BLaER1 treated with 17β-estradiol and CSF1 and Interleukin-3, amounts not matched to agents 10 nM and 100 nM (cell line): ENCODE measurements at regions not wholly inside any gene's neighbourhood (a gene's known extent, or its start where the extent isn't known, plus 50 kb on each side); places are given as distances from the start of the nearest gene placed in this dataset.

Experiments used
- H3K27ac ChIP-seq, 11 experiments: shearing (Covaris generic); formaldehyde crosslinking; 2 replicates each; pipeline ENCODE4 v1.8.1; 2022
- H3K27me3 ChIP-seq, 11 experiments: shearing (Covaris generic); formaldehyde crosslinking; 2 replicates each; pipeline ENCODE4 v1.8.1; 2022
- H3K36me3 ChIP-seq, 11 experiments: shearing (Covaris generic); formaldehyde crosslinking; 2 replicates each; pipeline ENCODE4 v1.8.1; 2022
- H3K4me1 ChIP-seq, 10 experiments: shearing (Covaris generic); formaldehyde crosslinking; 2 replicates each; pipeline ENCODE4 v1.8.1; 2022
- H3K4me2 ChIP-seq, 11 experiments: shearing (Covaris generic); formaldehyde crosslinking; 2 replicates each; pipeline ENCODE4 v1.8.1; 2022
- H3K4me3 ChIP-seq, 10 experiments: shearing (Covaris generic); formaldehyde crosslinking; 2 replicates each; pipeline ENCODE4 v1.8.1; 2022
- H3K9ac ChIP-seq, 11 experiments: shearing (Covaris generic); formaldehyde crosslinking; 2 replicates each; pipeline ENCODE4 v1.8.1; 2022
- H3K9me3 ChIP-seq, 11 experiments: shearing (Covaris generic); formaldehyde crosslinking; replicated peaks in 1 of 11; 2 replicates each; pipeline ENCODE4 v1.8.1; 2022
- H4K20me1 ChIP-seq, 11 experiments: shearing (Covaris generic); formaldehyde crosslinking; 2 replicates each; pipeline ENCODE4 v1.8.1; 2022
- Cebpa-rat ChIP-seq, 11 experiments: shearing (Covaris generic); IDR thresholded peaks; 2 replicates each; pipeline ENCODE4 v1.8.1; 2022

DNA sequence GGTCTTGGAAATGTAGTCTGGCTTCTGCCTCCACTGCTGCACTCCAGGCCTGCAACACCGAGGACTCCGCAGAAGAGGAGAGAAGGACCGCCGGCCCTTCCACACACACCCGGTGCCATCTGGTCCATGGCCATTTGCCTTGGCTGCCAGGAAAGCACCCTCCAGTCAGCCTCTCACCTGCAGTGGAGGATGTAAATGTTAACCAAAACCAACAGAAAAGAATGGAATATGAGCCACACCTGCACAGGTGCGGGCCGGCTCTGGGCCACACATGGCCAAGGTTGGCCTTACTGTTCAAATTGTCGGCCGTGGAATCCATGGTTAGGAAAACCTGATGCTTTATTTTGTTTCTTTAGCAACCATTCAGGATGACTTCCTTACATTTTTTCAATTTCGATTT is 178.3 kb upstream of the C2CD4B start:
- no peaks in the 10 kb centered on the region for H4K20me1 ChIP-seq
- no peak overlapping the region for H3K9ac ChIP-seq
- no peaks in the 10 kb centered on the region for H3K27me3 ChIP-seq
- no peak overlapping the region for H3K4me3 ChIP-seq
- no peaks in the 10 kb centered on the region for H3K36me3 ChIP-seq
- peaks cover 5 to 17% (median 8%) of the 10 kb centered on the region in 11 experiments; a peak in 9 of 22 replicates for H3K9me3 ChIP-seq
- peaks cover 7 to 20% (median 17%) of the 10 kb centered on the region in 10 experiments for H3K4me1 ChIP-seq
- TF ChIP-seq Cebpa-rat (IDR thresholded peaks at IDR 0.05) = no peak
- no peak overlapping the region for H3K27ac ChIP-seq
- no peak overlapping the region for H3K4me2 ChIP-seq

- H3K27ac ChIP-seq = no peak overlapping the region
- no peak overlapping the region for H3K4me2 ChIP-seq
- no peaks in the 10 kb centered on the region for H3K36me3 ChIP-seq
- TF ChIP-seq Cebpa-rat (IDR thresholded peaks at IDR 0.05) = no peak
- no peak overlapping the region for H3K9ac ChIP-seq
- no peaks in the 10 kb centered on the region for H3K27me3 ChIP-seq
- H3K9me3 ChIP-seq = peaks cover 0 to 13% (median 6%) of the 10 kb centered on the region in 11 experiments; a peak in 9 of 22 replicates
- H4K20me1 ChIP-seq = no peaks in the 10 kb centered on the region
- H3K4me1 ChIP-seq = peaks cover 14 to 27% (median 20%) of the 10 kb centered on the region in 10 experiments
- no peak overlapping the region for H3K4me3 ChIP-seq
Measured at GRCh38 chr15:62344806-62345539, 179.9 kb upstream of the C2CD4B start.

DNA sequence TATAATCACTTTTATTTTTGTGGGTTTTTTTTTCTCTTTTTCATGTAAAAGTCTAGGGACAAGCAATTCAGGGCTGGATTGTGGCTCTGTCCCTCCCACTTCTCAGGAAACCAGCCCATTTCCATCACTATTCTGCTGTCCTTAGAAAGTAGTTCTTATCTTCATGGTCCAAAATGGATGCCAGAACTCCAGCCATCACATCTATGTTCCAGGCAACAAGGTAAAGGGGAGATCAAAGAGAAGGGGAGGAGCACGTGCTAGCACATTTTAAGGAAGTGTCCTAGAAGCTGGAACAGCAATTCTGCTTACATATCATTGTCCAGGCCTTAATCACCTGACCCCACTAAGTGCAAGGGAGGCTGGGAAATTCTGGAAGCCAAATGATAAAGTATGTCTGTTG is 181.1 kb upstream of the C2CD4B start:
- Histone ChIP-seq H4K20me1 (no peaks in the 10 kb centered on the region), H3K36me3 (no peaks in the 10 kb centered on the region), H3K9me3 (peaks cover 0 to 8% (median 5%) of the 10 kb centered on the region in 11 experiments; a peak in 3 of 22 replicates), H3K9ac (no peak overlapping the region), H3K27ac (no peak overlapping the region), H3K4me1 (peaks cover 13 to 23% (median 16%) of the 10 kb centered on the region in 10 experiments), H3K4me3 (no peak overlapping the region), H3K4me2 (no peak overlapping the region), H3K27me3 (no peaks in the 10 kb centered on the region)
- no peak for TF ChIP-seq Cebpa-rat (IDR thresholded peaks at IDR 0.05)

- H3K9ac ChIP-seq = no peak overlapping the region
- H3K4me3 ChIP-seq = no peak overlapping the region
- TF ChIP-seq Cebpa-rat (IDR thresholded peaks at IDR 0.05) = no peak
- H3K27me3 ChIP-seq = no peaks in the 10 kb centered on the region
- H3K9me3 ChIP-seq = peaks cover 0 to 8% (median 5%) of the 10 kb centered on the region in 11 experiments; a peak in 3 of 22 replicates
- peaks cover 5 to 23% (median 13%) of the 10 kb centered on the region in 10 experiments; a peak in 16 of 20 replicates for H3K4me1 ChIP-seq
- H4K20me1 ChIP-seq = no peaks in the 10 kb centered on the region
- H3K4me2 ChIP-seq = peak overlapping the region in 9 of 11 experiments; percentile 8 to 46 (median 29); a peak in 11 of 22 replicates
- H3K27ac ChIP-seq = peak overlapping the region in 2 of 11 experiments; percentile 1 to 8; a peak in 1 of 22 replicates
- H3K36me3 ChIP-seq = no peaks in the 10 kb centered on the region
Measured at GRCh38 chr15:62348118-62348517, 183.0 kb upstream of the C2CD4B start.

GRCh38 chr15:62348623-62349022 is 183.5 kb upstream of the C2CD4B start:
- Histone ChIP-seq H3K4me2 (peak overlapping the region in 7 of 11 experiments; percentile 8 to 46 (median 29); a peak in 9 of 22 replicates), H3K4me3 (no peak overlapping the region), H3K4me1 (peaks cover 5 to 20% (median 13%) of the 10 kb centered on the region in 10 experiments; a peak in 16 of 20 replicates), H3K27ac (no peak overlapping the region), H3K36me3 (no peaks in the 10 kb centered on the region), H3K27me3 (no peaks in the 10 kb centered on the region), H3K9ac (no peak overlapping the region), H4K20me1 (no peaks in the 10 kb centered on the region), H3K9me3 (peaks cover 0 to 8% (median 5%) of the 10 kb centered on the region in 11 experiments; a peak in 3 of 22 replicates)
- TF ChIP-seq Cebpa-rat (IDR thresholded peaks at IDR 0.05) = no peak

- no peak overlapping the region for H3K27ac ChIP-seq
- H3K4me3 ChIP-seq = no peak overlapping the region
- no peaks in the 10 kb centered on the region for H4K20me1 ChIP-seq
- no peaks in the 10 kb centered on the region for H3K27me3 ChIP-seq
- no peak overlapping the region for H3K9ac ChIP-seq
- H3K9me3 ChIP-seq = no peaks in the 10 kb centered on the region
- H3K4me1 ChIP-seq = peaks cover 5 to 14% (median 13%) of the 10 kb centered on the region in 10 experiments; a peak in 16 of 20 replicates
- no peak overlapping the region for H3K4me2 ChIP-seq
- TF ChIP-seq Cebpa-rat (IDR thresholded peaks at IDR 0.05) = no peak
- no peaks in the 10 kb centered on the region for H3K36me3 ChIP-seq
Measured at GRCh38 chr15:62352817-62353216, 187.7 kb upstream of the C2CD4B start.

- Histone ChIP-seq H3K36me3 (no peaks in the 10 kb centered on the region), H3K9me3 (no peaks in the 10 kb centered on the region), H3K9ac (no peak overlapping the region), H3K4me3 (no peak overlapping the region), H3K27ac (no peak overlapping the region), H4K20me1 (no peaks in the 10 kb centered on the region), H3K4me2 (no peak overlapping the region), H3K27me3 (no peaks in the 10 kb centered on the region), H3K4me1 (peaks cover 0 to 5% (median under 1%) of the 10 kb centered on the region in 10 experiments; a peak in 5 of 20 replicates)
- no peak for TF ChIP-seq Cebpa-rat (IDR thresholded peaks at IDR 0.05)
Measured at GRCh38 chr15:62357431-62357830, 192.3 kb upstream of the C2CD4B start.

- Histone ChIP-seq H3K4me2 (no peak overlapping the region), H3K27ac (no peak overlapping the region), H3K4me3 (no peak overlapping the region), H3K27me3 (no peaks in the 10 kb centered on the region), H3K9me3 (no peaks in the 10 kb centered on the region), H3K4me1 (peaks cover 0 to 15% (median 7%) of the 10 kb centered on the region in 10 experiments; a peak in 6 of 20 replicates), H4K20me1 (no peaks in the 10 kb centered on the region), H3K36me3 (no peaks in the 10 kb centered on the region), H3K9ac (no peak overlapping the region)
- no peak for TF ChIP-seq Cebpa-rat (IDR thresholded peaks at IDR 0.05)
Measured at GRCh38 chr15:62359416-62359815, 194.3 kb upstream of the C2CD4B start.

GRCh38 chr15:62360332-62361097 is 195.4 kb upstream of the C2CD4B start:
- Histone ChIP-seq H3K36me3 (no peaks in the 10 kb centered on the region), H3K9me3 (no peaks in the 10 kb centered on the region), H3K4me1 (peaks cover 0 to 15% (median 7%) of the 10 kb centered on the region in 10 experiments; a peak in 6 of 20 replicates), H4K20me1 (no peaks in the 10 kb centered on the region), H3K27ac (no peak overlapping the region), H3K27me3 (no peaks in the 10 kb centered on the region), H3K9ac (no peak overlapping the region), H3K4me2 (no peak overlapping the region), H3K4me3 (no peak overlapping the region)
- TF ChIP-seq Cebpa-rat (IDR thresholded peaks at IDR 0.05) = no peak
